ENCODE measurements at regions not wholly inside any gene's neighbourhood (a gene's known extent, or its start where the extent isn't known, plus 50 kb on each side); places are given as distances from the start of the nearest gene placed in this dataset.

DNA sequence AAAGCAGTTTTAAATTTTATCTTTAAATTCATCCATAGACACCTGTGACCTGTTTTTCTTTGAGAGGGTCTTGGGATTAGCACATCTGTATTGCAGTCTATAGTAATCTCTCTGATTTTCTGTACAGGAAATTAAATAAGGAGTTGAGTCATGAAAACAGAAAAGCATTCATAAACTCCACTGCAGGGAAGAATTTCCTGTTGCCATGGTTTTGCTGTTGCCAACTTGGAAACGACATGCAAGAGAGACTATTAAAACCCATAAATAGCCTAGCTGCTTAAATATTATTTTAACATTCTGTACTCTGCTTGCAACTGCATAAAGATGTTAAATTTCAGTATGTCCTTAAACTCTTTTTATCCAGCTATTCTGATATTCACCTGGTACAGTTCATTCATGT is 281.0 kb upstream of the RGS6 start:
- H3K4me3 Mint-ChIP-seq, result no peak overlapping the region
- H3K9me3 Mint-ChIP-seq, result peaks cover 3 to 19% (median 4%) of the 10 kb centered on the region in 3 donors
- H3K36me3 Mint-ChIP-seq, result peaks cover 32% of the 10 kb centered on the region

DNA sequence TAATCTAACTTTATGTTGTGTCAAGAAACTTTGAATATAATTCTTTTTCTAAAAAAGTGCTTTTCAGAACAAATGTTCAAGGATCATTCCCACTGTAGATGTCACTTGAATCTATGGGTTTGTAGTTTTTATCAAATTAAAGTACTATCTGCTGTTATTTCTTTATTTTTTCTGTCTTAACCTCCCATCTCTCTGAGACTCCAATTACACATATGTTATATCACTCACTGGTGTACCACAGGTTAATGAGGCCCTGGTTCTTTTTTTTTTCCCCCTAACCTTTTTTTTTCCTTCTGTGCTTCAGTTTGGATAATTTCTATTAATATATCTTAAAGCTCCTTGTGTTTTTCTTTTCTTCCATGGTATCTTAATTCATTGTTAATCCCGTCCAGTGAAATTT is 279.9 kb upstream of the RGS6 start:
- H3K9me3 Mint-ChIP-seq, result peaks cover 3 to 19% (median 4%) of the 10 kb centered on the region in 3 donors
- H3K27ac Mint-ChIP-seq, result no peak overlapping the region
- H3K36me3 Mint-ChIP-seq, result peaks cover 32% of the 10 kb centered on the region
- H3K27me3 Mint-ChIP-seq, result no peaks in the 10 kb centered on the region
- peaks cover 0 to 2% (median 0%) of the 10 kb centered on the region in 3 donors for H3K4me1 Mint-ChIP-seq
- no peak overlapping the region for H3K4me3 Mint-ChIP-seq

More for the DNA sequence above, 281.0 kb upstream of the RGS6 start:
- Mint-ChIP-seq H3K27me3 (no peaks in the 10 kb centered on the region), H3K4me1 (peaks cover 0 to 2% (median 0%) of the 10 kb centered on the region in 3 donors), H3K27ac (no peak overlapping the region)

DNA sequence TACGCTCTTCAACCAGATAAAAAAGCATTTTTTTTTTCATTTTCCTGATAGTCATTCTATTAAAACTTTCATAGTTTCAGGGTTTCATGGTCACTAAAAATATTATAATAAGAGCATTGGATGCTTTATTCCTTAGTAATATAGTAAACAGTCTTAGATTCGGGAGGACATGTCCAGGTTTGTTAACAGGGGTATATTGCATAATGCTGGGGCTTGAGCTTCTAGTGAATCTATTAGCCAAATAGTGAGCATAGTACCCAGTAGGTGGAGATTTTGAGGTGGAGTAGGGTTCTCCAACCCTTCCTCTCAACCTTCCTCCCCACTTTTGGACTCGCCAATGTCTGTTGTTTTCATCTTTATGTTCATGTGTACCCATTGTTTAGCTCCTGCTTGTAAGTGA is 277.4 kb upstream of the RGS6 start:
- Mint-ChIP-seq H3K27me3 (no peaks in the 10 kb centered on the region), H3K4me3 (no peak overlapping the region), H3K9me3 (peaks cover 3 to 19% (median 4%) of the 10 kb centered on the region in 3 donors), H3K36me3 (peaks cover 27% of the 10 kb centered on the region), H3K4me1 (peaks cover 0 to 2% (median 0%) of the 10 kb centered on the region in 3 donors), H3K27ac (no peak overlapping the region)

DNA sequence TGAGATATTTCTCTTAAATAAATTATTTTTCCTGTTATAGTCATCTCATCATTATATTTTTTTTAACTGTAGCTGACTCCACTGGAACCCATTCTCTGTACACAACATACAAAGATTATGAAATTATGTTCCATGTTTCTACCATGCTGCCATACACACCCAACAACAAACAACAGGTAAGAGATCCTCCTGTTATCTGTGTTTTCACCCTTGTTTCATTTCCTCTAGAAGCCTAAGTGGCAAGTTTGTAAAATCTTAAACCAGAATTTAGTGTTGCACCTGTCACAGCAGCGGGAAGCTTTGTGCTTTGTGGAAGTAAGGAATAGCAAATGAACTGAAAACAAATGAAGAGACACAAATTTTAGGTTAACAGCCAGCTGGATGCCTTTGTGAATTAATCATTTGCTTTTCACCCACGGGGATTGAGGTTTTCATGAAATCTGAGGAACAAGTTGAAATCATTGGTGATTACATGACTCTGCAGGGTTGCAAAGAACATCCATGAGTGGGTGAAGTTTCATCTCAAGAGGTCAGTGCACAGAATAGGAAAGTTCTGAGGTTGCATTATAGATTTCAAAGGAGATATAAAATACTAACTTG is 273.9 kb upstream of the RGS6 start:
- no peak overlapping the region for H3K27ac Mint-ChIP-seq

DNA sequence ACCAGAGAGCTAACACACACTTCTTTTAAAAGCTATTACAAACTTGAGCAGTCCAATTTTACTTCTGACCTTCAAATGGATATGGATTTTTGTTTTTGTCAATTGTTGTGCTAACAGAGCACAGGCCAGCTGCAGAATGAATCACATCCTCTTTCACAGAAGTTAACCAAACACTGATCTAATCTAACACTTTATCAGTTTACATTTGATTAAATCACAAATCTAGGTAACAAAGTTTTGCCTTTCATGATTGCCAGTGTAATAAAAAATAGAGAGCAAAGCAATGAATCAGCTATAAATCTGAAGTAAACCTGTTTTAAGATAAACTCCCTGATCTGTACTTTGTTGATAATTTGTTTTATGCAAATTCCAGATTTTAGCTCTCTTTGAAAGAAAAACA is 273.1 kb upstream of the RGS6 start:
- Mint-ChIP-seq H3K4me3 (no peak overlapping the region), H3K9me3 (no peaks in the 10 kb centered on the region), H3K4me1 (no peaks in the 10 kb centered on the region), H3K36me3 (peaks cover 8% of the 10 kb centered on the region), H3K27me3 (no peaks in the 10 kb centered on the region), H3K27ac (no peak overlapping the region)

More for the DNA sequence above, 273.9 kb upstream of the RGS6 start:
- Mint-ChIP-seq H3K4me3 (no peak overlapping the region), H3K36me3 (peaks cover 10% of the 10 kb centered on the region), H3K4me1 (peaks cover 0 to 2% (median 0%) of the 10 kb centered on the region in 3 donors), H3K27me3 (no peaks in the 10 kb centered on the region), H3K9me3 (no peaks in the 10 kb centered on the region)

DNA sequence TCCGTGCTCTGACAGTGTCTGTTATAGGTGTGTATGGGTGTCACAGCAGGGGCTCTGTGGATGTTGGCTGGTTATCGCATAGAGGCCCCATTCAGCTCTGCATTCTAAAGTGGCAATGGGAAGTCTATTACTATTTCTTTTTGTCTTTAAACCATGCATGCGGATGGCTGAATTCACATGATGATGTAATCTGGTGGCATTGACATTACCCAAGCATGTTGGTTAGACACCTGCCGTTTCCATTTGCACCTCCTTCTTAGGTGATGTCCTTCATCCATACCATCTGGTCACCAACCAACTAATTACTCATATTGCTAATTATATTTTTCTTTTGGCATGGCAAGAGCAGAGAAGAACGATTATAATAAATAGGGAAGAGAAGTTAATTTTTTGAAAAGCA is 270.8 kb upstream of the RGS6 start:
- Mint-ChIP-seq H3K9me3 (no peaks in the 10 kb centered on the region), H3K4me1 (peaks cover 0 to 2% (median 0%) of the 10 kb centered on the region in 3 donors), H3K27ac (no peak overlapping the region), H3K27me3 (no peaks in the 10 kb centered on the region), H3K36me3 (peaks cover 6% of the 10 kb centered on the region), H3K4me3 (no peak overlapping the region)

DNA sequence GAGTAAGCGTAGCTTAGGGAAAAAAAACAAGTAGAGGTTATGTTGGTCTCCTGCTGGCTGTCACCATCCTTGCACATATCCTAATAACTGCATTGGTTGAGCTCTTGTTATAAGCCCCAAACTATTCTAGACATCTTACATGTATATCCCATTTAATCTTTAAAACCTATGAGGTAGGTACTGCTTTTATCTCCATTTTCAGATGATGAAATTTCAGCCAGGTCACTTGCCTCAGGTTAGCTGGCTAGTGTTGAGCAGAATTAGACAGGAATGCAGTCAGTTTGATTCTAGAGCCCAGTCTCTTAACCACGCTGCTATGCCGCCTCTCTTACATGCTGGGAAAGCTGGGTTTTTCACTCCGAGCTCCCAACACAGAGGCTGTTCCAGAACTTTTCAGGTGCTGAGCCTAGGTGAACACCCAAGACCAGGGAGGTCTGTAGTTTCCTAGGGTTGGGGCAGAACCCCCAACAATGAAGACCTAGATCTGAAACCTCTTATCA is 269.9 kb upstream of the RGS6 start:
- H3K9me3 Mint-ChIP-seq, result no peaks in the 10 kb centered on the region
- H3K27ac Mint-ChIP-seq, result no peak overlapping the region
- no peak overlapping the region for H3K4me3 Mint-ChIP-seq
- peaks cover 6% of the 10 kb centered on the region for H3K36me3 Mint-ChIP-seq
- H3K4me1 Mint-ChIP-seq, result peaks cover 0 to 2% (median 0%) of the 10 kb centered on the region in 3 donors
- no peaks in the 10 kb centered on the region for H3K27me3 Mint-ChIP-seq

DNA sequence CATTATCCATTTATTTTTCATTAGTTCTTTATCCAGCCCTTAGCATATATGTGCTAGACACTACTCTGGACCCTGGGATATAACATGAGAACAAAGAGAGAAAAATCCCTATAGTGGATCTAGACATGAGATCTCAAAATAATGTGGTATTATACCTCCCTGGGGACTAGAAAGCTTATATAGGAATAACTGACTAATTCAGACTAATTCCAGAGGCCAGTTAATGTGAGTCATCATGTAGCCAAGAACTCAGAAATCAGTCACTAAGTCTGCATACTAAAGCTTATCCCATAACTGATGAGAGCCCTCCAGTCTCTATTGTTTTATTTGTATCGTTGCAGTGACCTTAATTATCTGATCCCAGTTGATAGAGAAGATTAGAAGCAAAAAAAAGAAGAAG is 267.1 kb upstream of the RGS6 start:
- H3K4me1 Mint-ChIP-seq, result peaks cover 0 to 3% (median 0%) of the 10 kb centered on the region in 3 donors
- H3K27ac Mint-ChIP-seq, result no peak overlapping the region
- H3K27me3 Mint-ChIP-seq, result no peaks in the 10 kb centered on the region
- H3K4me3 Mint-ChIP-seq, result no peak overlapping the region
- H3K9me3 Mint-ChIP-seq, result no peaks in the 10 kb centered on the region
- H3K36me3 Mint-ChIP-seq, result peaks cover 9% of the 10 kb centered on the region

DNA sequence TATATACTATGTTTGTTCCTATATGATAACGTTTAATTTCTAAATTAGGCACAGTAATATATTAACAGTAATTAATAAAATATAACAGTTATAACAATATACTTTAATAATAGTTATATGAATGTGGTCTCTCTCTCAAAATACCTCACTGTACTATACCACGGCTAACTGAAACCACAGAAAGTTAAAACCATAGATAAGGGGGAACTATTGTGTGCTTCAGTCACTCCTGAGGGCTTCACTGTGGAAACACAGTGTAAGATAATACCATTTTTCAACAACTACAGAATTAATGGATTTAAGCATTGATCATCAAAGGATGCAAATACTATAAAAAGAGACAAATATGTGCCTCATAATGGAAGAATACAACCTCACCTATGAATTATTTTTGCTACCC is 266.4 kb upstream of the RGS6 start:
- Mint-ChIP-seq H3K27me3 (no peaks in the 10 kb centered on the region), H3K9me3 (no peaks in the 10 kb centered on the region), H3K4me3 (no peak overlapping the region), H3K27ac (no peak overlapping the region), H3K4me1 (peaks cover 0 to 3% (median 0%) of the 10 kb centered on the region in 3 donors), H3K36me3 (peaks cover 9% of the 10 kb centered on the region)

DNA sequence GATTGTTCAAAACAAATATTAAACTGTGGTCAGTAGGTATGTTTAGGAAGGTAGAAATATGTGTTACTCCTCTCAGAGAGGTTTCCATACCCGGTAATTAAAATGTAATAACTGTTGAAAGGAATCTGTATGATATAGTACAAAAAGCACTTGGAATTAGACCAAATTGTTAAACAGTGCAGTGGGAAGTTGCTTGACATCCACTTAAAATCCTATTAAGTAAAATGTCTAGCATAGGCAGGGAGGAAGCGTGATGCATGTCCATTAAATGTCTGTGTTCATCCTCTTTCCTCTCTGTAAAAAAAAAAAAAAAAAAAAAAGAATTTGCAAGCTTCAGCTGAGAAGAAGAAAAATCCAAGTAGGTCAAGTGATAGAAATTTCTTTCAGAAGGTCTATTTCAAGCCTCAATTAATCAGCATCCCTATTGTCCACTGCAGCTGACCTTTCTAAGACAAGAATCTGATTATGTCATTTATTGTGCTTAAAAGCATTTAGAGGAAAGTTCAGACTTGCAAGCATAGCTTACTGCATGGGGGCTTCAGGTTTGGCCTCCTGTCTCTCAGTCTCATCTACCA is 265.6 kb upstream of the RGS6 start:
- Mint-ChIP-seq H3K4me1 (peaks cover 2 to 5% (median 3%) of the 10 kb centered on the region in 3 donors), H3K4me3 (no peak overlapping the region), H3K9me3 (no peaks in the 10 kb centered on the region), H3K27ac (peak overlapping the region in 1 of 3 donors; percentile 71), H3K36me3 (peaks cover 6% of the 10 kb centered on the region), H3K27me3 (no peaks in the 10 kb centered on the region)

DNA sequence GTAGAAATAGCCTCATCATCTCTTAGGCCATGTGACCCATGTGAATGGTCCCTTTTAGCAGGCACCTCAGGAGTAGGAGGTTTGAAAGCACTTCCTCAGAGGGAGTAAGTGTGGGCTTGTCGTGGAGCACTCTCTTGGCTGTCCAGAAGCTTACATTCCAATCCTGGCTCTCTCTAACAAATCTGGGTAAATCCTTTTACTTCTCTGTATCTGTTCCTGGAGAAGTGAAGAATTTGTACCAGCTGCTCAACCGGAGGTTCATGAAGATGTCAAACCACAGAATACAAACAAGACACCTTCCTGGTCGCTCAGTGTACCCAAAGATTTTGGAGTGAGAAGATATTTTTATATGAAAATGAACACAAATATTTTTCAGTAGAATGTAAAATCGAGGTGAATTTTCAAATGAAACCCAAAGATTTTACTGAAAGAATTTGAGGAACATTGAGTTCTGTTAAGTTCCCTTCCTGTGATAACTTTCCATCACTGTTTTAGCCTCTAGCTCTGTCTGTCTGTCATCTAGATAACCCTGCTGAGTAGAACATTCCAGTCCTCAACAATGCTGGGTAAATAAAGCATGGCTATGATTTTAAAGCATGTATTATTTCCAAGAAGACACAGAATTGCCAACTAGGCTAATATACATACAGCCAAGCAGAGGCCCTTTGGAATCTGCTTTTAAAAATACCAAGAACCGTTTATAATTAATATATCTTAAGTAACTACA is 263.9 kb upstream of the RGS6 start:
- no peak overlapping the region for H3K27ac Mint-ChIP-seq
- no peak overlapping the region for H3K4me3 Mint-ChIP-seq
- peaks cover 2 to 7% (median 3%) of the 10 kb centered on the region in 3 donors for H3K4me1 Mint-ChIP-seq
- peaks cover 12% of the 10 kb centered on the region for H3K36me3 Mint-ChIP-seq
- no peaks in the 10 kb centered on the region for H3K9me3 Mint-ChIP-seq
- H3K27me3 Mint-ChIP-seq, result no peaks in the 10 kb centered on the region

DNA sequence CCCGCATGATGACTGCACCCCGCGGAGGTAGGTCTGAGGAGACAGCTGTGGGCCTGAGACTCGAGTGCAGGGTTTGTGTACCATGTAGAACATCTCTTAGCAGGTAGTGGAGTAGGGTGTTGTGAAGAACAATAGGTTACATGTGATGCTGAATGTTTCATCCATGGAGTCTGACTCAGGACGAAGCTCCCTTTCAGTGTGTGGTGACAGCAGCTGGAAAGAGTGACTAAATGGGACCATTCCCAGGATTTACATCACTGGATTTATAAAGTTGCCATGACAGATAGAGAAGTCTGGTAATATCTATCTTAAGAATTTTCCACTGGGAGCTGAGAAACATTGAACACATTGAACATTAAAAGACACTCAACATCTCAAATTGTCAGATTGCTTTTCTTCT is 259.6 kb upstream of the RGS6 start:
- Mint-ChIP-seq H3K4me1 (peaks cover 2 to 7% (median 7%) of the 10 kb centered on the region in 3 donors), H3K27ac (no peak overlapping the region), H3K36me3 (peaks cover 20% of the 10 kb centered on the region), H3K9me3 (peaks cover 0 to 3% (median 0%) of the 10 kb centered on the region in 3 donors), H3K4me3 (no peak overlapping the region), H3K27me3 (no peaks in the 10 kb centered on the region)

DNA sequence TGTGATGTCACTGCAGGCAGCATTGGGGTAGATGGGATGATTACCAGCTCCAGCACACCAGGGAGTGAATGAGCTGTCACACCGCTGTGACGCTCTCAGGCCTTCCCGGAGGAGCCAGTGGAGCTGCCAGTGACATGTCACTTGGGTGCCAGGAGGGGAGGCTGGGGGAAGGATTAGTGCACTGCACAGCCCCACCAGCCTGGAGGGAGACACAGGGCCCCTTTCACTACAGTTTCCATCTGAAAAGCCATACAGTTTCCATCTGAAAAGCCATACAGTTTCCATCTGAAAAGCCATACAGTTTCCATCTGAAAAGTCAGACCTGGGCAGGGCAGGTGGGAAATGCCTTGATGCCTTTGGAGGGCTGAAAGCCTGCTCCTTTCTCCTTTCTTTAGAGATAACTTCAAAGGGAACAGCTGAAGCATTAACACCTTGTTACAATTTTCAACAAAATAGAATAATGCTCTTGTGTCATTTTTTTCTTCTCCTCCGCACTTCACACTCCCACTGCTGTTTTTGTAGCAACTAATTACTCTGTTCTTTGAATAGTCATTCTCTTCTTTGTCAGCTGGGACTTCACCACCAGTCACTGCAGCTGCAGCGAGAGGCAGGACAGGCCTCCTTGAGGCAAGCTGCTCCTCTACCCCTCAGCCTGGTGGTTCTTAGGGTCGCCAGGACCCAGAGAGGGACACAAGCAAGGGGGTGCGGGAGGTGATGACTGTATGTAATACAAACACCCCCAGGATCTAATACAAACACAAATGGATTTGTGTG is 256.9 kb upstream of the RGS6 start:
- Mint-ChIP-seq H3K4me1 (peaks cover 2 to 7% (median 6%) of the 10 kb centered on the region in 3 donors), H3K9me3 (peaks cover 0 to 3% (median 0%) of the 10 kb centered on the region in 3 donors), H3K4me3 (no peak overlapping the region), H3K36me3 (peaks cover 19% of the 10 kb centered on the region), H3K27me3 (no peaks in the 10 kb centered on the region), H3K27ac (no peak overlapping the region)

DNA sequence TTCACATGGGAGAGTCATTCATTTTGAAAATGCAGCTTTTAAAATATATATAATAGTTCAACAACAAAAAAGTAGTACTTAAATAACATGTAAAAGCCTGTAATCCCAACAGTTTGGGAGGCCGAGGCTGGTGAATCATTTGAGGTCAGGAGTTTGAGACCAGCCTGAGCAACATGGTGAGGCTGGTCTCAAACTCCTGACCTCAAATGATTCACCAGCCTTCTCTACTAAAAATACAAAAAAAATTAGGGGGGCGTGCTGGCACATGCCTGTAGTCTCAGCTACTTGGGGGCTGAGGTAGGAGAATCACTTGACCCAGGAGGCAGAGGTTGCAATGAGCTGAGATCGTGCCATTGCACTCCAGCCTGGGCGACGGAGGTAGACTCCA is 256.3 kb upstream of the RGS6 start:
- no peak overlapping the region for H3K27ac Mint-ChIP-seq
- H3K36me3 Mint-ChIP-seq, result peaks cover 19% of the 10 kb centered on the region
- peaks cover 0 to 3% (median 0%) of the 10 kb centered on the region in 3 donors for H3K9me3 Mint-ChIP-seq
- no peak overlapping the region for H3K4me3 Mint-ChIP-seq
- peaks cover 2 to 7% (median 6%) of the 10 kb centered on the region in 3 donors for H3K4me1 Mint-ChIP-seq
- H3K27me3 Mint-ChIP-seq, result no peaks in the 10 kb centered on the region

Data from IgD-negative memory B cell (primary cell).